GM13976 (cell line): ENCODE measurements at regions not wholly inside any gene's neighbourhood (a gene's known extent, or its start where the extent isn't known, plus 50 kb on each side); places are given as distances from the start of the nearest gene placed in this dataset.

Experiments
- DNase-seq: peaks from one replicate; pipeline ENCODE4 v3.0.0; 2012; ENCODE audit warnings: low spot score
- CTCF ChIP-seq: IDR thresholded peaks from 2 replicates; pipeline ENCODE4 v1.5.1; 2012; ENCODE audit warnings: borderline replicate concordance, mild to moderate bottlenecking; ENCODE audit not compliant: insufficient read depth; ENCODE audit errors: extremely low read depth, missing control alignments, control extremely low read depth
- in situ Hi-C: fragments of 300-500 bp; cut with MboI; formaldehyde crosslinking; loops from one replicate; pipeline ENCODE4 v1.12.0; 2022; ENCODE audit warnings: low sequenced_read_pairs, mixed read lengths, inconsistent platforms; ENCODE audit not compliant: unreplicated experiment

GRCh38 chr2:34188464-34189303 is 589.6 kb upstream of the FAM98A start:
- no peak for DNase-seq
- in situ Hi-C loops = no loop called here
- TF ChIP-seq CTCF = no peak

GRCh38 chr2:34179511-34179910 is 580.4 kb upstream of the FAM98A start:
- DNase-seq = no peak
- in situ Hi-C loops = no loop called here
- TF ChIP-seq CTCF = no peak

- no peak for DNase-seq
- in situ Hi-C loops = no loop called here
- TF ChIP-seq CTCF = no peak
These were observed 579.4 kb upstream of the FAM98A start for GRCh38 chr2:34178482-34178881.

- DNase-seq = no peak
- in situ Hi-C loops = no loop called here
- no peak for TF ChIP-seq CTCF
These were observed 577.6 kb upstream of the FAM98A start for GRCh38 chr2:34176693-34177092.

- TF ChIP-seq CTCF = no peak
- DNase-seq = no peak
- in situ Hi-C loops = no loop called here
These were observed 575.4 kb upstream of the FAM98A start for GRCh38 chr2:34174506-34174905.

GRCh38 chr2:34162231-34162630 is 563.1 kb upstream of the FAM98A start:
- no peak for DNase-seq
- TF ChIP-seq CTCF = no peak
- in situ Hi-C loops = no loop called here

GRCh38 chr2:34161549-34161948 is 562.5 kb upstream of the FAM98A start:
- in situ Hi-C loops = no loop called here
- no peak for TF ChIP-seq CTCF
- no peak for DNase-seq
